ENCODE measurements at regions not wholly inside any gene's neighbourhood (a gene's known extent, or its start where the extent isn't known, plus 50 kb on each side); places are given as distances from the start of the nearest gene placed in this dataset.

DNA sequence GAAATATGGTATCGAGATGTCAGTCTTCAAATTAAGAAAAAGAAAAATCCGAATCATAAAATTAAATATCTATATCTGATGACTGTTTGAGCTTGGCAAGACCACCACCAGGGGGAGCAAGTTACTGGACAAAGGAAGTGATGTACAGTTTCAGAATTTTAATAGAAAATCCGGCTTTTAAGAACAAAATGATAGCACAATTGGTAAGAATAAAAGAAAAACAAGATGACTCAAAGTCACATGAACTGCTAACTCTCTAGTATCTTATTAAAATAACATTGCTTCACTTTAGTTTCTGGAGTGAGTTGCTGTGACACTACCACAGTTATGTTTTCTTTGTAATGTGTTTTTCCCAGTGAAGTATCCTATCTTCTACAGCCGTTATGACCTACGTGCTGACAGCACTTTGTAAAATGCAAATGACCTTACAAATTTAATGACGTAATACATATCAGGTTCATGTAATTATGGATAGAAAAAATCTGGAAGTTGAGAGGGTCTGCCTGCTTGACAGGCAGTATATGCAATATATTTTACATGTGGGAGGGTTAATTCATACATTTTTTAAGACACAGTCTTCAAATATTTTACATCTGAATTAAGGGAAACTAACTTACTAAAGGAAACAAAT, 405.3 kb upstream of the HS3ST5 start:
- Histone ChIP-seq H3K4me2 (ENCODE audit: low read length) (no peak overlapping the region), H3K4me3 (replicated peaks in 1 of 2; ENCODE audit: low read depth in 1 of 2, low read length in 2 of 2) (no peak overlapping the region), H3K4me1 (ENCODE audit: control insufficient read depth in 1 of 2, insufficient read depth in 2 of 2, low read length in 2 of 2) (no peaks in the 10 kb centered on the region), H3K36me3 (ENCODE audit: control insufficient read depth in 1 of 2, insufficient read depth in 2 of 2, low read length in 2 of 2) (no peaks in the 10 kb centered on the region), H3K9me2 (ENCODE audit: insufficient read depth) (no peaks in the 10 kb centered on the region), H3K27me3 (ENCODE audit: insufficient read depth, low read length) (no peaks in the 10 kb centered on the region), H2AFZ (ENCODE audit: low read depth, low read length, poor library complexity, severe bottlenecking) (no peak overlapping the region), H4K20me1 (ENCODE audit: insufficient read depth) (no peaks in the 10 kb centered on the region), H3K9me3 (ENCODE audit: control insufficient read depth in 1 of 2, insufficient read depth in 1 of 2, low read depth in 1 of 2, low read length in 2 of 2) (no peaks in the 10 kb centered on the region), H3K27ac (ENCODE audit: low read depth, low read length) (no peak overlapping the region), H3K79me2 (ENCODE audit: insufficient read depth, low read length) (no peaks in the 10 kb centered on the region), H3K9ac (ENCODE audit: low read length) (no peak overlapping the region)
- CTCF ChIA-PET, result interaction anchor here (0.8 to 1.2 kb wide), 5 partner anchors 11 to 1149 kb away, joined by 3 to 4 read pairs (median 3); no protein-coding TSS in a partner anchor
- RAD21 ChIA-PET (ENCODE audit: low non-redundant PET in 1 of 2, low total read pairs in 2 of 2, uncharacterized antibody in 2 of 2, unreplicated experiment in 2 of 2), result no interaction called here
- POLR2A ChIA-PET, result no interaction called here
- ATAC-seq (no peak), DNase-seq (ENCODE audit: low read depth, low spot score) (peak; percentile 16)
- intact Hi-C loops (cut with micrococcal nuclease), result loop anchor here (1.0 to 5.0 kb wide), 3 partner anchors 797 to 1349 kb away; no protein-coding TSS in a partner anchor
- TF ChIP-seq, protein P1, sequence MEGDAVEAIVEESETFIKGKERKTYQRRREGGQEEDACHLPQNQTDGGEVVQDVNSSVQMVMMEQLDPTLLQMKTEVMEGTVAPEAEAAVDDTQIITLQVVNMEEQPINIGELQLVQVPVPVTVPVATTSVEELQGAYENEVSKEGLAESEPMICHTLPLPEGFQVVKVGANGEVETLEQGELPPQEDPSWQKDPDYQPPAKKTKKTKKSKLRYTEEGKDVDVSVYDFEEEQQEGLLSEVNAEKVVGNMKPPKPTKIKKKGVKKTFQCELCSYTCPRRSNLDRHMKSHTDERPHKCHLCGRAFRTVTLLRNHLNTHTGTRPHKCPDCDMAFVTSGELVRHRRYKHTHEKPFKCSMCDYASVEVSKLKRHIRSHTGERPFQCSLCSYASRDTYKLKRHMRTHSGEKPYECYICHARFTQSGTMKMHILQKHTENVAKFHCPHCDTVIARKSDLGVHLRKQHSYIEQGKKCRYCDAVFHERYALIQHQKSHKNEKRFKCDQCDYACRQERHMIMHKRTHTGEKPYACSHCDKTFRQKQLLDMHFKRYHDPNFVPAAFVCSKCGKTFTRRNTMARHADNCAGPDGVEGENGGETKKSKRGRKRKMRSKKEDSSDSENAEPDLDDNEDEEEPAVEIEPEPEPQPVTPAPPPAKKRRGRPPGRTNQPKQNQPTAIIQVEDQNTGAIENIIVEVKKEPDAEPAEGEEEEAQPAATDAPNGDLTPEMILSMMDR (IDR thresholded peaks at IDR 0.05 in 2 of 3, conservative IDR thresholded peaks at IDR 0.05 in 1 of 3; ENCODE audit: borderline replicate concordance in 1 of 3, insufficient read depth in 1 of 3, low read depth in 2 of 3, low read length in 2 of 3), result peak; percentile 22 to 77 (median 59); a peak in 5 of 6 replicates
- TF ChIP-seq, protein P2, sequence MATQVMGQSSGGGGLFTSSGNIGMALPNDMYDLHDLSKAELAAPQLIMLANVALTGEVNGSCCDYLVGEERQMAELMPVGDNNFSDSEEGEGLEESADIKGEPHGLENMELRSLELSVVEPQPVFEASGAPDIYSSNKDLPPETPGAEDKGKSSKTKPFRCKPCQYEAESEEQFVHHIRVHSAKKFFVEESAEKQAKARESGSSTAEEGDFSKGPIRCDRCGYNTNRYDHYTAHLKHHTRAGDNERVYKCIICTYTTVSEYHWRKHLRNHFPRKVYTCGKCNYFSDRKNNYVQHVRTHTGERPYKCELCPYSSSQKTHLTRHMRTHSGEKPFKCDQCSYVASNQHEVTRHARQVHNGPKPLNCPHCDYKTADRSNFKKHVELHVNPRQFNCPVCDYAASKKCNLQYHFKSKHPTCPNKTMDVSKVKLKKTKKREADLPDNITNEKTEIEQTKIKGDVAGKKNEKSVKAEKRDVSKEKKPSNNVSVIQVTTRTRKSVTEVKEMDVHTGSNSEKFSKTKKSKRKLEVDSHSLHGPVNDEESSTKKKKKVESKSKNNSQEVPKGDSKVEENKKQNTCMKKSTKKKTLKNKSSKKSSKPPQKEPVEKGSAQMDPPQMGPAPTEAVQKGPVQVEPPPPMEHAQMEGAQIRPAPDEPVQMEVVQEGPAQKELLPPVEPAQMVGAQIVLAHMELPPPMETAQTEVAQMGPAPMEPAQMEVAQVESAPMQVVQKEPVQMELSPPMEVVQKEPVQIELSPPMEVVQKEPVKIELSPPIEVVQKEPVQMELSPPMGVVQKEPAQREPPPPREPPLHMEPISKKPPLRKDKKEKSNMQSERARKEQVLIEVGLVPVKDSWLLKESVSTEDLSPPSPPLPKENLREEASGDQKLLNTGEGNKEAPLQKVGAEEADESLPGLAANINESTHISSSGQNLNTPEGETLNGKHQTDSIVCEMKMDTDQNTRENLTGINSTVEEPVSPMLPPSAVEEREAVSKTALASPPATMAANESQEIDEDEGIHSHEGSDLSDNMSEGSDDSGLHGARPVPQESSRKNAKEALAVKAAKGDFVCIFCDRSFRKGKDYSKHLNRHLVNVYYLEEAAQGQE (IDR thresholded peaks at IDR 0.05; ENCODE audit: low read depth), result no peak
- peak; percentile 57 for TF ChIP-seq RAD21 (IDR thresholded peaks at IDR 0.05; ENCODE audit: low read depth)
- BruUV-seq (replicated peaks), result no TSS peak
